SK-N-MC (cell line): ENCODE measurements at regions not wholly inside any gene's neighbourhood (a gene's known extent, or its start where the extent isn't known, plus 50 kb on each side); places are given as distances from the start of the nearest gene placed in this dataset.

ENCODE experiments used
- EZH2 ChIP-seq: fragments of 200-600 bp; sonication (generic); IDR thresholded peaks from one replicate; pipeline ENCODE4 v1.6.1; 2017; ENCODE audit warnings: antibody characterized with exemption
- POLR2AphosphoS5 ChIP-seq: IDR thresholded peaks from 2 replicates; pipeline ENCODE4 v1.6.1; 2012; ENCODE audit warnings: mild to moderate bottlenecking, low read depth, low read length, borderline replicate concordance

DNA sequence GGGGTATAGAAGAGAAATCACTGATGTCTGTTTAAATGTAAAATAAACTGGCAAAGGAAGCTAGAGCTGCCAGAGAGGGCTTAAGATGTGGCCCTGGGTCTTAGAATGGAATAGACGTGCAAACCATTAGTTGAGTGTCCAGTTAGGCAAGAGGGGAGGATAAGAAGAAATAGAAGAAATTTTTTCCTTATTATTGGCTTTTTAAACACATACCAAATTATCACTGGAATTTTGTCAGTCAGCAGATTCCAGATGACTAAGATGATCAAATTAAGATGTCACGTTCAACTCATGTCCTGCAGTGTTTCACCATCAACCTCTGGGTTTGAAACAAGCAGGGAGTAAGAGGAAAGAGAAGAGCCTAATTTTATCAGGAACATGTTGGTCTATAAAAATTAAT, 71.6 kb upstream of the C1orf21 start:
- TF ChIP-seq EZH2, result no peak
- TF ChIP-seq POLR2AphosphoS5, result no peak
